ENCODE measurements at regions not wholly inside any gene's neighbourhood (a gene's known extent, or its start where the extent isn't known, plus 50 kb on each side); places are given as distances from the start of the nearest gene placed in this dataset.
"Not testable (repeated sequence)": the region's sequence is repeated elsewhere in the genome, so short reads cannot be mapped to it uniquely, and the experiment has no call there.

DNA sequence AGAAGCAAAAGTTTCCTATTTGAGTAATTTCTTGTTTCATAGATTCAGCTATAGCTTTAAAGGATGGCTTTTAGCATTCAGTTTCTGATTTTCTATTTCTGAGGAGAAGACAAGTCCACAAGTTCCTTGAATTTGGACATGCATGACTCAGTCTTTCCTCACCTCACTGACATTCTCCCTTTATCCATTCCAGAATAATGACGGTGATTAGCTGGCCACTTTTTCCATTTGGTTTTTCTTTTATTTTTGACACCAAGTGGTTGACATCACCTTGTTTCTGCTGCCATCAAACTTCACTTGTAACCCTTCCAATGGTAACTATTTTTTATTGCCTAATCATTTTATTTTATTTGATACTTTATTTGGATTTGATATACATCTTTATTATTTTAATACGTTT is 404.4 kb upstream of the KCNMB2 start:
- H3K9me3 Mint-ChIP-seq = peaks cover 0 to 4% (median 0%) of the 10 kb centered on the region in 5 donors
- Histone ChIP-seq H3K36me3 (ENCODE audit: insufficient read depth, low read length) (no peaks in the 10 kb centered on the region), H3K4me3 (ENCODE audit: low read length) (no peak overlapping the region), H3K4me1 (ENCODE audit: insufficient read depth, low read length) (no peaks in the 10 kb centered on the region), H3K9me3 (ENCODE audit: low read length) (no peaks in the 10 kb centered on the region), H3K27ac (ENCODE audit: low read depth, low read length) (no peak overlapping the region), H3K27me3 (ENCODE audit: insufficient read depth, low read length, poor library complexity, severe bottlenecking) (no peaks in the 10 kb centered on the region)
- H3K27ac Mint-ChIP-seq = no peak overlapping the region
- H3K36me3 Mint-ChIP-seq = peaks cover 0 to 3% (median 0%) of the 10 kb centered on the region in 3 donors
- H3K4me1 Mint-ChIP-seq = no peaks in the 10 kb centered on the region
- no peak for DNase-seq
- no peaks in the 10 kb centered on the region for H3K27me3 Mint-ChIP-seq
- ChIA-PET CTCF (no interaction called here), POLR2A (no interaction called here)
- H3K4me3 Mint-ChIP-seq = no peak overlapping the region

DNA sequence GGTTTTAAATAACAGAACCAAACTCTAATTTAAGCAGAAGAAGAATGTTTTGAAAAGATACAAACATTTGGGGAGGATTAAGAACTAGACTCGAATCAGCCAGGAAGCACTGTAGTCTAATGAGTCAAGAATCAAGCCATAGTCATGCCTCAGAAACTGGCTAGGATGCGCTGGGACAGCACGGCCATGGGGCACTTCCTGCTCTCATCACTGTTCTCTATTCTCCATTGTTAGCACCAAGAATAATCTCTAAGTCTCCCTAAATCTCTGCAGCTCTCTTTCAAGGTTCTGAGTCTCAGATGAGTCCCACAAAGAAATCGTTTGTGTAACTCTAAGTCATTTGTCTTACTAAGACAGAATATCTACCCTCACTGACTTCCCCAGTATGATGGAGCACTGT is 399.0 kb upstream of the KCNMB2 start:
- Mint-ChIP-seq H3K4me1 (no peaks in the 10 kb centered on the region), H3K27ac (no peak overlapping the region), H3K36me3 (peaks cover 0 to 6% (median 0%) of the 10 kb centered on the region in 3 donors), H3K27me3 (peaks cover 2 to 3% of the 10 kb centered on the region in 2 donors), H3K9me3 (peaks cover 0 to 4% (median 0%) of the 10 kb centered on the region in 5 donors), H3K4me3 (no peak overlapping the region)
- Histone ChIP-seq H3K4me3 (ENCODE audit: low read length) (no peak overlapping the region), H3K27ac (ENCODE audit: low read depth, low read length) (no peak overlapping the region), H3K27me3 (ENCODE audit: insufficient read depth, low read length, poor library complexity, severe bottlenecking) (no peaks in the 10 kb centered on the region), H3K9me3 (ENCODE audit: low read length) (no peaks in the 10 kb centered on the region), H3K4me1 (ENCODE audit: insufficient read depth, low read length) (no peaks in the 10 kb centered on the region), H3K36me3 (ENCODE audit: insufficient read depth, low read length) (no peaks in the 10 kb centered on the region)
- POLR2A ChIA-PET = no interaction called here
- CTCF ChIA-PET = no interaction called here
- DNase-seq = no peak

DNA sequence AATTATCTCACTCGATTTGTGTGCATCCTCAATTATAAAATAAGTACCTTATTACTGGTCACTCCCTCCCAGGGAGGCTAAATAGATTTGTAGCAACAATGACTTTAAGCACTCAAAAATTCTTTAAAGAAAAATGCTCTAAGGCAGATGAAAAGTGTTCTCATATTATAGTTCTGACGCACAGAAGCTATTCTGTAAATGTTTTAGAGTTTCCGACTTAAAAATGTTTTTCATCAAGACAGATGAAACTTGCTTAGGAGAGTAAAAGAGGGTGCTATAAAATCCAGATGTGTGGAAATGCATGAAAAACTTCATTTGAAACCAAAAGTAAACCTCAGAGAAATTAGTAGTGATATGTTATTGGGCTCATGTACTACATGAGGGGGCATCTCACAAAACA is 398.4 kb upstream of the KCNMB2 start:
- no peaks in the 10 kb centered on the region for H3K36me3 ChIP-seq (ENCODE audit: insufficient read depth, low read length)
- no peak overlapping the region for H3K4me3 ChIP-seq (ENCODE audit: low read length)
- no peaks in the 10 kb centered on the region for H3K4me1 ChIP-seq (ENCODE audit: insufficient read depth, low read length)
- H3K36me3 Mint-ChIP-seq = peaks cover 0 to 6% (median 0%) of the 10 kb centered on the region in 3 donors
- no peak overlapping the region for H3K4me3 Mint-ChIP-seq
- no peaks in the 10 kb centered on the region for H3K4me1 Mint-ChIP-seq
- H3K27me3 ChIP-seq (ENCODE audit: insufficient read depth, low read length, poor library complexity, severe bottlenecking) = no peaks in the 10 kb centered on the region
- H3K27ac Mint-ChIP-seq = no peak overlapping the region
- peaks cover 0 to 4% (median 0%) of the 10 kb centered on the region in 5 donors for H3K9me3 Mint-ChIP-seq
- ChIA-PET POLR2A (no interaction called here), CTCF (no interaction called here)
- H3K9me3 ChIP-seq (ENCODE audit: low read length) = no peaks in the 10 kb centered on the region
- peaks cover 2 to 3% of the 10 kb centered on the region in 2 donors for H3K27me3 Mint-ChIP-seq
- no peak for DNase-seq
- H3K27ac ChIP-seq (ENCODE audit: low read depth, low read length) = no peak overlapping the region

DNA sequence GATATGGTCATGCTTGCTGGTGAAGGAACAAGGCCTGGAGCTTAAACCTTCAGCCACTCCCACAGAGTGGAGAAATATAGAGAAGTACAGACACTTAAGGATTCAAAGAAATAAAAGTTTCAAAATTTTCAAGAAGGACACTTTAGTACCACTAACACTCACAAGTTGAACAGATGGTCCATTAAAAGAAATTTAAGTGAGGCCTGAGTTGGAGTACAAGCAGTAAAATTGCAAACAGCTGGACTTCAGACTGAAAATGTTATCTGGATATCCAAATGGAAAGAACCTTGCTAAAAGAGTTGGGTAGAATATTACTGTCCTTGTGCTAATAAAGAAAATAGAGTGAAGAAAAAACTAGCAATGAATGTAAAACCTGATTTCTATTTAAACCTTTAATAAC is 397.1 kb upstream of the KCNMB2 start:
- H3K4me3 ChIP-seq (ENCODE audit: low read length) = no peak overlapping the region
- no peaks in the 10 kb centered on the region for H3K9me3 ChIP-seq (ENCODE audit: low read length)
- Mint-ChIP-seq H3K27ac (no peak overlapping the region), H3K9me3 (peaks cover 0 to 4% (median 0%) of the 10 kb centered on the region in 5 donors), H3K4me3 (no peak overlapping the region), H3K36me3 (peaks cover 0 to 6% (median 0%) of the 10 kb centered on the region in 3 donors), H3K27me3 (peaks cover 2 to 3% of the 10 kb centered on the region in 2 donors), H3K4me1 (no peaks in the 10 kb centered on the region)
- no peak overlapping the region for H3K27ac ChIP-seq (ENCODE audit: low read depth, low read length)
- DNase-seq = no peak
- ChIA-PET CTCF (no interaction called here), POLR2A (no interaction called here)
- no peaks in the 10 kb centered on the region for H3K4me1 ChIP-seq (ENCODE audit: insufficient read depth, low read length)
- H3K36me3 ChIP-seq (ENCODE audit: insufficient read depth, low read length) = no peaks in the 10 kb centered on the region
- H3K27me3 ChIP-seq (ENCODE audit: insufficient read depth, low read length, poor library complexity, severe bottlenecking) = no peaks in the 10 kb centered on the region

DNA sequence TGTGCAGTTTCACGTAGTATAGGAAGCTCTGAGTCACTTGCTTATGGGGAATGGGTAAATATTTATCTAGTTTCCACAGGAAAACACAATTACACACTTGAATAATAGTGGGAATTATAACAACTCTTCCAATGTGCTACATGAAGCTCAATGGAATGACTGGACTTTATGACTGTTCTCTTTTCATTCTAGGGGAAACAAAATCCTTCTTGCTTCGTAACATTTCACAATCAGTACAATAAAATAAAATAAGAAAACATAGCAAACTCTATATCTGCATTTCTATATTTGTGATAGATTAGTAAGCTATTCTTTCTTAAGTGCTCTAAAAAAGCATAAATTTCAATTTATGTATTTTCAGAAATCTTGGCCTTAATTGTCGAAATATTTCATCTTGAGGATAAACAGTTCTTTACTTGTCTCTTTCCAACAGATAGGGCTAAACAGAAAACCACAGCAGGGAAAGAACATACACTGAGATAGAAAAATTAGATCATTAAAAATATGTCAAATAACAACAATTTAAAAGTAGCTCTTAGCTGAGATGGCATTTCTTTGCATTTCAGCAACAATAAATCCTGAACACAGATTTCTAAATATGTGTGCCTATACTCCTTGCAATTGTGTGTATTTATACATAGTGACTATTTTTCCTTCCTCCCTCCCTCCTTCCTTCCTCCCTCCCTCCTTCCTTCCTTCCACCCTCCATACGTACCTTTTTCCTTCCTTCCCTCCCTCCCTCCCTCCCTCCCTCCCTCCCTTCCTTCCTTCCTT is 395.5 kb upstream of the KCNMB2 start:
- H3K9me3 ChIP-seq (ENCODE audit: low read length) = no peaks in the 10 kb centered on the region
- no peak overlapping the region for H3K4me3 ChIP-seq (ENCODE audit: low read length)
- Mint-ChIP-seq H3K9me3 (no peaks in the 10 kb centered on the region), H3K36me3 (peaks cover 0 to 3% (median 0%) of the 10 kb centered on the region in 3 donors), H3K27ac (no peak overlapping the region), H3K4me3 (no peak overlapping the region), H3K27me3 (peaks cover 3 to 4% of the 10 kb centered on the region in 2 donors), H3K4me1 (no peaks in the 10 kb centered on the region)
- H3K36me3 ChIP-seq (ENCODE audit: insufficient read depth, low read length) = no peaks in the 10 kb centered on the region
- ChIA-PET CTCF (no interaction called here), POLR2A (no interaction called here)
- H3K4me1 ChIP-seq (ENCODE audit: insufficient read depth, low read length) = no peaks in the 10 kb centered on the region
- no peak overlapping the region for H3K27ac ChIP-seq (ENCODE audit: low read depth, low read length)
- DNase-seq = no peak
- H3K27me3 ChIP-seq (ENCODE audit: insufficient read depth, low read length, poor library complexity, severe bottlenecking) = no peaks in the 10 kb centered on the region

DNA sequence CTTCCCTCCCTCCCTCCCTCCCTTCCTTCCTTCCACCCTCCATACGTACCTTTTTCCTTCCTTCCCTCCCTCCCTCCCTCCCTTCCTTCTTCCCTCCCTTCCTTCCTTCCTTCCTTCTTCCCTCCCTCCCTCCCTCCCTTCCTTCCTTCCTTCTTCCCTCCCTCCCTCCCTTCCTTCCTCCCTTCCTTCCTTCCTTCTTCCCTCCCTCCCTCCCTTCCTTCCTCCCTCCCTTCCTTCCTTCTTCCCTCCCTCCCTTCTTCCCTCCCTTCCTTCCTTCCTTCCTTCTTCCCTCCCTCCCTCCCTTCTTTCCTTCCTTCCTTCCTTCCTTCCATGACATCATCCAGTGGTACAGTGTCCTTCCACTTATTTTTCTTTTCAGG is 394.9 kb upstream of the KCNMB2 start:
- CTCF ChIA-PET = not testable (repeated sequence)

DNA sequence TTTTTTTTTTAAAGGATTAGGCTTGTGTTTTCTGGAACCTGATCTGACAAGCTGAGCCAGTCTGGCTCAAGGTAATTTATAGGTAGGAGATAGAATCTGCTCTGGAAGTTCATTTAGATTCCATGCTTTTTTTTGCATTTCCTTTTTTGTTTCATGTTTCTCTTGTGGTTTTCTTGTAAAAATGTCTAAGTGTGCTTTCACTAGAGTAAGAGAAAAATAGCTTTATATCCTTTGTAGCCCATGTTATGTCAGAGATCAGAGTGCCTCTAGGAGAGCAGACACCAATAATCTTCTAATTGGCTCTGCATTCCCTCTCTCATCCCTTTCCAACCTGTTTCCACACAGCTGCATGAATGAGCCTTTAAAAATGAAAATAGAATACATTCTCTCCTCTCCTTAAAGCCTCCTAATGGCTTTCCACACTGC is 389.8 kb upstream of the KCNMB2 start:
- H3K9me3 Mint-ChIP-seq = no peaks in the 10 kb centered on the region
- H3K36me3 Mint-ChIP-seq = peaks cover 0 to 3% (median 0%) of the 10 kb centered on the region in 3 donors
- H3K27ac ChIP-seq (ENCODE audit: low read depth, low read length) = no peak overlapping the region
- ChIA-PET CTCF (no interaction called here), POLR2A (no interaction called here)
- no peaks in the 10 kb centered on the region for H3K27me3 ChIP-seq (ENCODE audit: insufficient read depth, low read length, poor library complexity, severe bottlenecking)
- H3K4me1 Mint-ChIP-seq = no peaks in the 10 kb centered on the region
- no peaks in the 10 kb centered on the region for H3K4me1 ChIP-seq (ENCODE audit: insufficient read depth, low read length)
- no peak overlapping the region for H3K4me3 ChIP-seq (ENCODE audit: low read length)
- no peak for DNase-seq
- no peak overlapping the region for H3K27ac Mint-ChIP-seq
- H3K36me3 ChIP-seq (ENCODE audit: insufficient read depth, low read length) = no peaks in the 10 kb centered on the region
- no peaks in the 10 kb centered on the region for H3K9me3 ChIP-seq (ENCODE audit: low read length)
- H3K27me3 Mint-ChIP-seq = peaks cover 0 to 4% of the 10 kb centered on the region in 2 donors
- H3K4me3 Mint-ChIP-seq = no peak overlapping the region

More for the DNA sequence above, 394.9 kb upstream of the KCNMB2 start:
- H3K4me3 ChIP-seq (ENCODE audit: low read length); POLR2A ChIA-PET; H3K9me3 Mint-ChIP-seq; DNase-seq; H3K36me3 ChIP-seq (ENCODE audit: insufficient read depth, low read length); H3K9me3 ChIP-seq (ENCODE audit: low read length); H3K4me1 Mint-ChIP-seq; H3K27me3 Mint-ChIP-seq; H3K4me1 ChIP-seq (ENCODE audit: insufficient read depth, low read length); H3K36me3 Mint-ChIP-seq; H3K4me3 Mint-ChIP-seq; H3K27ac ChIP-seq (ENCODE audit: low read depth, low read length); H3K27me3 ChIP-seq (ENCODE audit: insufficient read depth, low read length, poor library complexity, severe bottlenecking): not testable (repeated sequence)
- peak overlapping the region in 1 of 8 donors; percentile 6 for H3K27ac Mint-ChIP-seq

DNA sequence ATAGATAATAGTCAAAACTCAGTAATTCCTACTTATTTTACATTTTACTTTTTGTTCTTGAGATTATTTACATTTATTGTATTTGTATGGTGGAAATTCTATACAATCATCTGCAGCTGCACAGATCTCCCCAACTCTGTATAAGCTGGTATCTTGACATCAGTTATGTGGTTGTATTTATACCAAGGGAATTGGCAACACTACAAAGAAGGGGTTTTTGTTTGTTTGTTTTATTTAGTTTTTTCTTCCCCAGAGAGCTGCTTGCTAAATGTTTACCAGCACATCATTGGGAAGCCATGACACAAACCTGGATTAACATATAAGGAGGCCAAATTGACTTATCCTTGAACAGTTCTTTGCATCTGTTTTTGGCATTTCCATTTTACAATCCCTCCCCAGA is 389.2 kb upstream of the KCNMB2 start:
- H3K4me1 ChIP-seq (ENCODE audit: insufficient read depth, low read length) = no peaks in the 10 kb centered on the region
- no peaks in the 10 kb centered on the region for H3K9me3 ChIP-seq (ENCODE audit: low read length)
- Mint-ChIP-seq H3K36me3 (peaks cover 0 to under 1% (median 0%) of the 10 kb centered on the region in 3 donors), H3K4me1 (no peaks in the 10 kb centered on the region), H3K9me3 (no peaks in the 10 kb centered on the region), H3K4me3 (no peak overlapping the region), H3K27ac (no peak overlapping the region), H3K27me3 (peaks cover 0 to 2% of the 10 kb centered on the region in 2 donors)
- no peak overlapping the region for H3K4me3 ChIP-seq (ENCODE audit: low read length)
- DNase-seq = no peak
- CTCF ChIA-PET = no interaction called here
- no peaks in the 10 kb centered on the region for H3K27me3 ChIP-seq (ENCODE audit: insufficient read depth, low read length, poor library complexity, severe bottlenecking)
- POLR2A ChIA-PET = no interaction called here
- H3K27ac ChIP-seq (ENCODE audit: low read depth, low read length) = no peak overlapping the region
- no peaks in the 10 kb centered on the region for H3K36me3 ChIP-seq (ENCODE audit: insufficient read depth, low read length)

All from CD8-positive, alpha-beta memory T cell (primary cell).